K562 (cell line): ENCODE measurements at regions not wholly inside any gene's neighbourhood (a gene's known extent, or its start where the extent isn't known, plus 50 kb on each side); places are given as distances from the start of the nearest gene placed in this dataset.

Experiments used
- ATAC-seq: fragments of 200-7000 bp; cut with Tn5 transposase; 3 replicates; pipeline ENCODE4 v1.9.1; 2020; ENCODE audit warnings: moderate library complexity
- BruUV-seq: library from RNA; stranded (reverse); fragments of 400-500 nt; replicated peaks from 2 replicates; lab custom pipeline; 2021; lab: Mats Ljungman, UMichigan
- CTCF ChIA-PET: fragments of 300-600 bp; formaldehyde crosslinking; extraction: SDS; loops from one replicate; lab custom pipeline; 2021; ENCODE audit warnings: low intra/inter-chr PET ratio; lab: Yijun Ruan, JAX
- POLR2A ChIA-PET: fragments of 300-600, 350-650 bp; sonication (Branson Sonifier 250); formaldehyde crosslinking; extraction: SDS; loops from one replicate; lab custom pipeline; 2021; ENCODE audit warnings: antibody characterized with exemption, inconsistent platforms; lab: Yijun Ruan, JAX
- DNase-seq, 4 experiments: peaks; one replicate each; pipeline versions ENCODE4 v3.0.0 to v3.0.0-alpha.2; 2011 to 2018; ENCODE audit warnings: low spot score in 3 of 4, mixed read lengths in 3 of 4; ENCODE audit errors: extremely low read depth in 1 of 4
- FAIRE-seq: peaks from 2 replicates; lab custom pipeline; 2011; peaks lifted over from hg19 to GRCh38; lab: Jason Lieb, UNC
- H2AFZ ChIP-seq: 2 replicates; pipeline ENCODE4 v1.6.0; 2011; ENCODE audit warnings: low read depth, low read length, control low read depth, inconsistent platforms
- H3K27ac ChIP-seq: fragments of 200-600 bp; 3 replicates; pipeline ENCODE4 v1.8.0; 2011; ENCODE audit warnings: low read depth, mild to moderate bottlenecking, control low read depth, inconsistent platforms, low read length, moderate library complexity, mixed read lengths; ENCODE audit errors: extremely low read depth
- H3K27me3 ChIP-seq, 2 experiments: fragments of 300-600 bp in 1 of 2; 2 replicates in 1 of 2; 3 replicates in 1 of 2; pipeline versions ENCODE4 v1.6.0 to v1.8.0; 2011; ENCODE audit warnings: inconsistent platforms in 2 of 2, low read length in 2 of 2, mild to moderate bottlenecking in 1 of 2, mixed read lengths in 1 of 2, moderate library complexity in 1 of 2; ENCODE audit not compliant: control insufficient read depth in 2 of 2, insufficient read depth in 2 of 2
- H3K36me3 ChIP-seq: fragments of 300-600 bp; 3 replicates; pipeline ENCODE4 v1.8.0; 2011; ENCODE audit warnings: mild to moderate bottlenecking, low read length, inconsistent platforms; ENCODE audit not compliant: control insufficient read depth, insufficient read depth
- H3K4me1 ChIP-seq, 2 experiments: fragments of 200-600 bp in 1 of 2; replicated peaks in 1 of 2; 2 replicates in 1 of 2; 3 replicates in 1 of 2; pipeline versions ENCODE4 v1.5.1 to v1.8.0; 2011; ENCODE audit warnings: inconsistent platforms in 2 of 2, low read length in 2 of 2, mild to moderate bottlenecking in 1 of 2, mixed read lengths in 1 of 2, moderate library complexity in 1 of 2; ENCODE audit not compliant: control insufficient read depth in 2 of 2, insufficient read depth in 2 of 2
- H3K4me2 ChIP-seq: 2 replicates; pipeline ENCODE4 v1.6.1; 2011; ENCODE audit warnings: low read length, control low read depth, inconsistent platforms, mixed read lengths; ENCODE audit not compliant: insufficient read depth
- H3K4me3 ChIP-seq: fragments of 200-600 bp; sonication (generic), shearing (Covaris generic); 2 replicates; pipeline ENCODE4 v1.5.1; 2016; ENCODE audit warnings: control low read depth, inconsistent platforms
- H3K79me2 ChIP-seq: fragments of 200-600 bp; 3 replicates; pipeline ENCODE4 v1.8.0; 2011; ENCODE audit warnings: low read length, inconsistent platforms; ENCODE audit not compliant: control insufficient read depth, insufficient read depth
- H3K9ac ChIP-seq, 2 experiments: 2 replicates each; pipeline versions ENCODE4 v1.6.0 to v1.6.1; 2011; ENCODE audit warnings: low read depth in 2 of 2, low read length in 2 of 2, control low read depth in 1 of 2, inconsistent platforms in 1 of 2, mild to moderate bottlenecking in 1 of 2, mixed read lengths in 1 of 2; ENCODE audit not compliant: insufficient read depth in 1 of 2
- H3K9me1 ChIP-seq: one replicate; pipeline ENCODE4 v1.6.0; 2011; ENCODE audit warnings: inconsistent platforms, mild to moderate bottlenecking, low read length, moderate library complexity; ENCODE audit not compliant: control insufficient read depth, insufficient read depth
- H3K9me3 ChIP-seq: replicated peaks from 2 replicates; pipeline ENCODE4 v1.5.1; 2011; ENCODE audit warnings: low read depth, low read length, inconsistent platforms; ENCODE audit not compliant: control insufficient read depth, insufficient read depth
- H4K20me1 ChIP-seq: replicated peaks from 2 replicates; pipeline ENCODE4 v1.6.1; 2011; ENCODE audit warnings: low read length, inconsistent platforms, mixed read lengths; ENCODE audit not compliant: control insufficient read depth, insufficient read depth
- ARID3A ChIP-seq: IDR thresholded peaks from 2 replicates; pipeline ENCODE4 v1.6.1; 2012; ENCODE audit warnings: low read depth, low read length, improper control_type of control experiment, borderline replicate concordance
- DIDO1 ChIP-seq: fragments of 450-650 bp; IDR thresholded peaks from 2 replicates; pipeline ENCODE4 v1.6.1; 2016; ENCODE audit warnings: low read depth, missing biosample characterization, missing genetic modification characterization
- JUND ChIP-seq, 2 experiments: IDR thresholded peaks; 2 replicates in 1 of 2; 3 replicates in 1 of 2; pipeline ENCODE4 v1.6.1; 2011; ENCODE audit warnings: borderline replicate concordance in 2 of 2, low read depth in 2 of 2, low read length in 2 of 2, improper control_type of control experiment in 1 of 2, missing biosample characterization in 1 of 2, missing genetic modification characterization in 1 of 2, missing genetic modification reagents in 1 of 2
- SMAD3 ChIP-seq: fragments of 450-650 bp; formaldehyde crosslinking; conservative IDR thresholded peaks from 2 replicates; pipeline ENCODE4 v1.4.0; 2020; ENCODE audit warnings: mild to moderate bottlenecking
- SRSF1 ChIP-seq: fragments of 200-400 bp; formaldehyde crosslinking; IDR thresholded peaks from 2 replicates; pipeline ENCODE4 v1.6.1; 2017; ENCODE audit warnings: mild to moderate bottlenecking, low read depth, low read length, moderate library complexity
- ZBTB26 ChIP-seq: fragments of 450-650 bp; formaldehyde crosslinking; IDR thresholded peaks from 2 replicates; pipeline ENCODE4 v1.4.0; 2022; ENCODE audit warnings: missing genetic modification characterization
- ZNF3 ChIP-seq: fragments of 250-450 bp; sonication (Bioruptor Pico); IDR thresholded peaks from 2 replicates; pipeline ENCODE4 v1.5.0; 2021; ENCODE audit warnings: mild to moderate bottlenecking, moderate library complexity
- ZNF77 ChIP-seq: fragments of 250-450 bp; sonication (Bioruptor Pico); IDR thresholded peaks from 2 replicates; pipeline ENCODE4 v1.5.0; 2020
- WGBS: fragments of 100-300 bp; shearing (Covaris generic); methylation state at CpG from one replicate; pipeline ENCODE4 v1.1.6; 2016; ENCODE audit warnings: low coverage, mixed read lengths; ENCODE audit not compliant: insufficient coverage; ENCODE audit errors: missing lambda C conversion rate; 5-methylcytosine and 5-hydroxymethylcytosine counted together
- in situ Hi-C: fragments of 300-500 bp; cut with MboI; formaldehyde crosslinking; loops from 4 replicates; pipeline ENCODE4 v1.15.0; 2018; ENCODE audit warnings: inconsistent platforms, mixed read lengths
- intact Hi-C: fragments of 100-400 bp; cut with micrococcal nuclease; formaldehyde crosslinking; loops from 2 replicates; pipeline ENCODE4 v1.14.2; 2022

GRCh38 chr18:29823671-29824070 is 1218.9 kb downstream of the DSC3 start:
- FAIRE-seq (no peak), ATAC-seq (no peak), DNase-seq (no peak)
- Histone ChIP-seq H3K9me1 (no peaks in the 10 kb centered on the region), H3K4me3 (no peak overlapping the region), H3K79me2 (no peaks in the 10 kb centered on the region), H2AFZ (no peak overlapping the region), H3K9me3 (no peaks in the 10 kb centered on the region), H4K20me1 (no peaks in the 10 kb centered on the region), H3K4me2 (no peak overlapping the region), H3K27me3 (no peaks in the 10 kb centered on the region), H3K27ac (no peak overlapping the region), H3K36me3 (no peaks in the 10 kb centered on the region), H3K9ac (no peak overlapping the region), H3K4me1 (no peaks in the 10 kb centered on the region)
- BruUV-seq: no TSS peak
- TF ChIP-seq ZBTB26 (CRISPR knock-in tag): no peak
- TF ChIP-seq ZNF3 (CRISPR knock-in tag): no peak
- TF ChIP-seq DIDO1 (tag): no peak
- TF ChIP-seq SMAD3: no peak
- TF ChIP-seq ZNF77 (CRISPR knock-in tag): no peak
- in situ Hi-C loops (no loop called here), intact Hi-C loops (no loop called here)
- ChIA-PET CTCF (no interaction called here), POLR2A (no interaction called here)
- 6% methylated on average over 1 of the region's 1 CpG for WGBS

- CTCF ChIA-PET: no interaction called here
- intact Hi-C loops: no loop called here
- no peak overlapping the region for H3K27ac ChIP-seq
- TF ChIP-seq SRSF1 (no peak), ARID3A (no peak), JUND (IDR thresholded peaks at IDR 0.05; ENCODE audit: borderline replicate concordance, low read depth, low read length) (no peak), JUND (tag; IDR thresholded peaks at IDR 0.05; ENCODE audit: borderline replicate concordance, low read depth, low read length) (no peak)
These were observed 1221.0 kb downstream of the DSC3 start for GRCh38 chr18:29821544-29821943.

More at GRCh38 chr18:29821544-29821943, 1221.0 kb downstream of the DSC3 start:
- Histone ChIP-seq H3K4me2 (no peak overlapping the region), H3K36me3 (no peaks in the 10 kb centered on the region), H3K4me1 (no peaks in the 10 kb centered on the region), H3K9me3 (no peaks in the 10 kb centered on the region), H4K20me1 (no peaks in the 10 kb centered on the region), H3K27me3 (no peaks in the 10 kb centered on the region), H3K9me1 (no peaks in the 10 kb centered on the region), H3K79me2 (no peaks in the 10 kb centered on the region), H3K4me3 (no peak overlapping the region), H3K9ac (no peak overlapping the region), H2AFZ (no peak overlapping the region)
- in situ Hi-C loops: no loop called here
- WGBS: 13% methylated on average over 1 of the region's 1 CpG
- no peak for DNase-seq
- POLR2A ChIA-PET: no interaction called here
- no peak for FAIRE-seq
- no peak for ATAC-seq
- no TSS peak for BruUV-seq
